22Rv1 (cell line): ENCODE measurements at regions not wholly inside any gene's neighbourhood (a gene's known extent, or its start where the extent isn't known, plus 50 kb on each side); places are given as distances from the start of the nearest gene placed in this dataset.

Source experiments
- ZFX ChIP-seq: fragments of 450-650 bp; IDR thresholded peaks from 2 replicates; pipeline ENCODE4 v1.6.1; 2017; ENCODE audit warnings: antibody characterized with exemption, borderline replicate concordance
- TF ChIP-seq, protein P1 (sequence below): fragments of 450-650 bp; IDR thresholded peaks from 2 replicates; pipeline ENCODE4 v1.5.1; 2017; ENCODE audit warnings: mild to moderate bottlenecking

GRCh38 chr17:70375813-70376770, 206.8 kb downstream of the KCNJ2 start:
- TF ChIP-seq, protein P1, sequence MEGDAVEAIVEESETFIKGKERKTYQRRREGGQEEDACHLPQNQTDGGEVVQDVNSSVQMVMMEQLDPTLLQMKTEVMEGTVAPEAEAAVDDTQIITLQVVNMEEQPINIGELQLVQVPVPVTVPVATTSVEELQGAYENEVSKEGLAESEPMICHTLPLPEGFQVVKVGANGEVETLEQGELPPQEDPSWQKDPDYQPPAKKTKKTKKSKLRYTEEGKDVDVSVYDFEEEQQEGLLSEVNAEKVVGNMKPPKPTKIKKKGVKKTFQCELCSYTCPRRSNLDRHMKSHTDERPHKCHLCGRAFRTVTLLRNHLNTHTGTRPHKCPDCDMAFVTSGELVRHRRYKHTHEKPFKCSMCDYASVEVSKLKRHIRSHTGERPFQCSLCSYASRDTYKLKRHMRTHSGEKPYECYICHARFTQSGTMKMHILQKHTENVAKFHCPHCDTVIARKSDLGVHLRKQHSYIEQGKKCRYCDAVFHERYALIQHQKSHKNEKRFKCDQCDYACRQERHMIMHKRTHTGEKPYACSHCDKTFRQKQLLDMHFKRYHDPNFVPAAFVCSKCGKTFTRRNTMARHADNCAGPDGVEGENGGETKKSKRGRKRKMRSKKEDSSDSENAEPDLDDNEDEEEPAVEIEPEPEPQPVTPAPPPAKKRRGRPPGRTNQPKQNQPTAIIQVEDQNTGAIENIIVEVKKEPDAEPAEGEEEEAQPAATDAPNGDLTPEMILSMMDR, result no peak
- no peak for TF ChIP-seq ZFX
